Mesendoderm (in vitro differentiated cells): ENCODE measurements at regions not wholly inside any gene's neighbourhood (a gene's known extent, or its start where the extent isn't known, plus 50 kb on each side); places are given as distances from the start of the nearest gene placed in this dataset.
A peak's percentile ranks its signal among the peaks of the same experiment; 100 is the strongest.

Source experiments
- DNase-seq: peaks from one replicate; pipeline ENCODE4 v3.0.0; 2013
- H2AK5ac ChIP-seq: 2 replicates; pipeline ENCODE4 v1.6.1; 2013; ENCODE audit warnings: low read length, inconsistent platforms
- H2BK120ac ChIP-seq: 2 replicates; pipeline ENCODE4 v1.6.1; 2013; ENCODE audit warnings: low read depth, mild to moderate bottlenecking, low read length, moderate library complexity, mixed read lengths
- H2BK15ac ChIP-seq: replicated peaks from 2 replicates; pipeline ENCODE4 v1.6.1; 2013; ENCODE audit warnings: low read depth, mild to moderate bottlenecking, moderate library complexity
- H2BK5ac ChIP-seq: 2 replicates; pipeline ENCODE4 v1.6.1; 2013; ENCODE audit warnings: low read length, inconsistent platforms
- H3K18ac ChIP-seq: 2 replicates; pipeline ENCODE4 v1.6.1; 2013; ENCODE audit warnings: mild to moderate bottlenecking, low read length, mixed read lengths
- H3K23ac ChIP-seq: one replicate; pipeline ENCODE4 v1.6.1; 2013; ENCODE audit warnings: low read length
- H3K27ac ChIP-seq: 2 replicates; pipeline ENCODE4 v1.5.1; 2013; ENCODE audit warnings: low read depth, mild to moderate bottlenecking, inconsistent platforms, low read length, moderate library complexity
- H3K27me3 ChIP-seq: 2 replicates; pipeline ENCODE4 v1.6.1; 2013; ENCODE audit warnings: low read length, control low read depth, mild to moderate bottlenecking, inconsistent platforms; ENCODE audit not compliant: insufficient read depth, poor library complexity
- H3K36me3 ChIP-seq: 2 replicates; pipeline ENCODE4 v1.6.1; 2013; ENCODE audit warnings: low read length, inconsistent platforms; ENCODE audit not compliant: control insufficient read depth, insufficient read depth
- H3K4ac ChIP-seq: one replicate; pipeline ENCODE4 v1.6.1; 2013; ENCODE audit warnings: low read depth, mild to moderate bottlenecking, low read length, moderate library complexity
- H3K4me1 ChIP-seq: 2 replicates; pipeline ENCODE4 v1.6.1; 2013; ENCODE audit warnings: low read depth, low read length, inconsistent platforms; ENCODE audit not compliant: control insufficient read depth
- H3K4me2 ChIP-seq: 2 replicates; pipeline ENCODE4 v1.6.1; 2013; ENCODE audit warnings: low read length
- H3K4me3 ChIP-seq: 2 replicates; pipeline ENCODE4 v1.5.1; 2013; ENCODE audit warnings: mild to moderate bottlenecking, low read length
- H3K56ac ChIP-seq: one replicate; pipeline ENCODE4 v1.6.1; 2013; ENCODE audit warnings: low read length
- H3K79me1 ChIP-seq: 2 replicates; pipeline ENCODE4 v1.6.1; 2013; ENCODE audit warnings: low read length, inconsistent platforms
- H3K79me2 ChIP-seq: 2 replicates; pipeline ENCODE4 v1.6.1; 2013; ENCODE audit warnings: mild to moderate bottlenecking, low read length; ENCODE audit not compliant: control insufficient read depth, insufficient read depth
- H3K9ac ChIP-seq: 2 replicates; pipeline ENCODE4 v1.6.1; 2013; ENCODE audit warnings: low read length, inconsistent platforms
- H4K5ac ChIP-seq: one replicate; pipeline ENCODE4 v1.6.1; 2013; ENCODE audit warnings: low read length
- H4K8ac ChIP-seq: one replicate; pipeline ENCODE4 v1.6.1; 2013; ENCODE audit warnings: low read depth, mild to moderate bottlenecking, control low read depth, low read length, moderate library complexity
- WGBS: extraction: QIAGEN DNeasy Blood & Tissue Kit; methylation state at CpG from one replicate; pipeline ENCODE4 v1.1.7; 2013; ENCODE audit warnings: low lambda C conversion rate, missing lambda C conversion rate; ENCODE audit not compliant: insufficient coverage; ENCODE audit errors: extremely low coverage; 5-methylcytosine and 5-hydroxymethylcytosine counted together

- H3K9ac ChIP-seq: no peak overlapping the region
- no peaks in the 10 kb centered on the region for H3K79me1 ChIP-seq
- no peak overlapping the region for H3K23ac ChIP-seq
- H3K79me2 ChIP-seq: no peaks in the 10 kb centered on the region
- no peak overlapping the region for H4K8ac ChIP-seq
- no peaks in the 10 kb centered on the region for H3K36me3 ChIP-seq
- no peak overlapping the region for H3K4me3 ChIP-seq
- H2BK15ac ChIP-seq: no peak overlapping the region
- no peaks in the 10 kb centered on the region for H3K4me1 ChIP-seq
- DNase-seq: no peak
- no peak overlapping the region for H2BK120ac ChIP-seq
- no peak overlapping the region for H2AK5ac ChIP-seq
- H3K4ac ChIP-seq: no peak overlapping the region
- H3K4me2 ChIP-seq: no peak overlapping the region
- no peak overlapping the region for H3K56ac ChIP-seq
- no peak overlapping the region for H3K18ac ChIP-seq
- H2BK5ac ChIP-seq: no peak overlapping the region
- H3K27me3 ChIP-seq: no peaks in the 10 kb centered on the region
- no peak overlapping the region for H3K27ac ChIP-seq
- no peak overlapping the region for H4K5ac ChIP-seq
- WGBS: no CpG with 5 or more reads among the region's 6 CpGs
Observed at GRCh38 chr18:40018266-40018665, 1936.8 kb upstream of the PIK3C3 start.

GRCh38 chr18:40017021-40017420, 1938.0 kb upstream of the PIK3C3 start:
- Histone ChIP-seq H2BK5ac (no peak overlapping the region), H3K4me3 (no peak overlapping the region), H3K56ac (no peak overlapping the region), H3K18ac (no peak overlapping the region), H4K8ac (no peak overlapping the region), H3K4ac (no peak overlapping the region), H3K9ac (no peak overlapping the region), H2BK120ac (no peak overlapping the region), H3K4me1 (no peaks in the 10 kb centered on the region), H3K79me1 (no peaks in the 10 kb centered on the region), H3K27ac (no peak overlapping the region), H3K4me2 (no peak overlapping the region), H3K79me2 (no peaks in the 10 kb centered on the region), H4K5ac (no peak overlapping the region), H2AK5ac (no peak overlapping the region), H3K36me3 (no peaks in the 10 kb centered on the region), H3K23ac (no peak overlapping the region), H2BK15ac (no peak overlapping the region), H3K27me3 (no peaks in the 10 kb centered on the region)
- DNase-seq: no peak
- WGBS: no CpG with 5 or more reads among the region's 6 CpGs

GRCh38 chr18:40016405-40016804, 1938.6 kb upstream of the PIK3C3 start:
- no peaks in the 10 kb centered on the region for H3K4me1 ChIP-seq
- H2BK5ac ChIP-seq: no peak overlapping the region
- no peak overlapping the region for H4K5ac ChIP-seq
- no peak overlapping the region for H2BK15ac ChIP-seq
- no peak overlapping the region for H2AK5ac ChIP-seq
- H3K18ac ChIP-seq: no peak overlapping the region
- no peak overlapping the region for H2BK120ac ChIP-seq
- H3K4ac ChIP-seq: no peak overlapping the region
- no CpG with 5 or more reads among the region's 1 CpG for WGBS
- no peak overlapping the region for H3K23ac ChIP-seq
- H3K79me2 ChIP-seq: no peaks in the 10 kb centered on the region
- no peak overlapping the region for H3K56ac ChIP-seq
- H3K27me3 ChIP-seq: no peaks in the 10 kb centered on the region
- H3K4me2 ChIP-seq: no peak overlapping the region
- DNase-seq: no peak
- H3K36me3 ChIP-seq: no peaks in the 10 kb centered on the region
- no peak overlapping the region for H3K4me3 ChIP-seq
- no peaks in the 10 kb centered on the region for H3K79me1 ChIP-seq
- H3K9ac ChIP-seq: no peak overlapping the region
- no peak overlapping the region for H3K27ac ChIP-seq
- no peak overlapping the region for H4K8ac ChIP-seq

- H3K27ac ChIP-seq: no peak overlapping the region
- no peak overlapping the region for H3K4ac ChIP-seq
- no peaks in the 10 kb centered on the region for H3K4me1 ChIP-seq
- H3K23ac ChIP-seq: no peak overlapping the region
- no peak overlapping the region for H3K4me3 ChIP-seq
- H2AK5ac ChIP-seq: no peak overlapping the region
- no peaks in the 10 kb centered on the region for H3K36me3 ChIP-seq
- no peak overlapping the region for H2BK15ac ChIP-seq
- no peak overlapping the region for H3K4me2 ChIP-seq
- no peak overlapping the region for H2BK120ac ChIP-seq
- no peak overlapping the region for H2BK5ac ChIP-seq
- no peak for DNase-seq
- no peaks in the 10 kb centered on the region for H3K27me3 ChIP-seq
- H4K5ac ChIP-seq: no peak overlapping the region
- no peak overlapping the region for H3K56ac ChIP-seq
- H3K9ac ChIP-seq: no peak overlapping the region
- no peak overlapping the region for H4K8ac ChIP-seq
- no peaks in the 10 kb centered on the region for H3K79me1 ChIP-seq
- H3K18ac ChIP-seq: no peak overlapping the region
- H3K79me2 ChIP-seq: no peaks in the 10 kb centered on the region
Observed at GRCh38 chr18:40013001-40013609, 1941.9 kb upstream of the PIK3C3 start.

GRCh38 chr18:40011201-40011600, 1943.8 kb upstream of the PIK3C3 start:
- no peak overlapping the region for H4K8ac ChIP-seq
- H4K5ac ChIP-seq: no peak overlapping the region
- no peak overlapping the region for H3K4me3 ChIP-seq
- no peaks in the 10 kb centered on the region for H3K36me3 ChIP-seq
- H3K23ac ChIP-seq: no peak overlapping the region
- no peaks in the 10 kb centered on the region for H3K79me1 ChIP-seq
- H3K4me2 ChIP-seq: no peak overlapping the region
- H3K27ac ChIP-seq: no peak overlapping the region
- no peak overlapping the region for H3K4ac ChIP-seq
- no peak overlapping the region for H2BK120ac ChIP-seq
- H2BK15ac ChIP-seq: no peak overlapping the region
- H3K18ac ChIP-seq: no peak overlapping the region
- H3K27me3 ChIP-seq: no peaks in the 10 kb centered on the region
- H3K56ac ChIP-seq: no peak overlapping the region
- H2AK5ac ChIP-seq: no peak overlapping the region
- no peaks in the 10 kb centered on the region for H3K4me1 ChIP-seq
- no peak overlapping the region for H2BK5ac ChIP-seq
- no CpG with 5 or more reads among the region's 1 CpG for WGBS
- no peak for DNase-seq
- no peaks in the 10 kb centered on the region for H3K79me2 ChIP-seq
- no peak overlapping the region for H3K9ac ChIP-seq

- H3K4me3 ChIP-seq: no peak overlapping the region
- no peak overlapping the region for H2BK15ac ChIP-seq
- no peak overlapping the region for H3K4ac ChIP-seq
- no peak overlapping the region for H4K8ac ChIP-seq
- H2AK5ac ChIP-seq: no peak overlapping the region
- no CpG with 5 or more reads among the region's 4 CpGs for WGBS
- H3K79me1 ChIP-seq: no peaks in the 10 kb centered on the region
- no peak overlapping the region for H2BK5ac ChIP-seq
- H3K23ac ChIP-seq: no peak overlapping the region
- H3K4me1 ChIP-seq: no peaks in the 10 kb centered on the region
- DNase-seq: peak; percentile 32
- H3K79me2 ChIP-seq: no peaks in the 10 kb centered on the region
- no peak overlapping the region for H3K4me2 ChIP-seq
- no peak overlapping the region for H4K5ac ChIP-seq
- no peak overlapping the region for H3K56ac ChIP-seq
- H3K27me3 ChIP-seq: no peaks in the 10 kb centered on the region
- no peak overlapping the region for H3K27ac ChIP-seq
- no peak overlapping the region for H3K18ac ChIP-seq
- no peaks in the 10 kb centered on the region for H3K36me3 ChIP-seq
- H2BK120ac ChIP-seq: no peak overlapping the region
- H3K9ac ChIP-seq: no peak overlapping the region
Observed at GRCh38 chr18:40006634-40007033, 1948.4 kb upstream of the PIK3C3 start.
